SH-SY5Y (cell line): ENCODE measurements at regions not wholly inside any gene's neighbourhood (a gene's known extent, or its start where the extent isn't known, plus 50 kb on each side); places are given as distances from the start of the nearest gene placed in this dataset.

Source experiments
- GATA2 ChIP-seq: IDR thresholded peaks from 2 replicates; pipeline ENCODE4 v1.6.1; 2011; ENCODE audit warnings: mild to moderate bottlenecking, low read depth, low read length
- GATA3 ChIP-seq: IDR thresholded peaks from 2 replicates; pipeline ENCODE4 v1.6.1; 2011; ENCODE audit warnings: low read depth, mild to moderate bottlenecking, low read length, moderate library complexity

DNA sequence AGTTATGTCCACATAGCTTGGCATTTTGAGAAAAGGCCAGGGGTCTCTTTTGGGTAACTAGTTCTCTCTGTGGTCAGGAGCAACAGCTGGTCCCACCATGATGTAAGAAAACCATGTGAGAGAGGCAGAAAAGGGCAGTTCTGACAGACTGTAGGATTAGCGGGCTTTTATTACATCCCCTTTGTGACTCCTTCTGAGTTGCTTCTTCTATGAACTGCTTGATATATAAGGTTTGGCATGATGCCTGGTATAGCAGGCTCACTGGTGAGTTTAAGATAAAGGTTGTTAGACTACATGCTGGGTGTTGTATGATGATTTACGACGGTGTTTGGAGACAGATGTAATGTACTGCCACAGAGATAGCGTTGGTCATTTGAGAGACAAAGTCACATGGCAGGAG, 2308.1 kb upstream of the AGA start:
- TF ChIP-seq GATA2 (no peak), GATA3 (no peak)
